Transverse colon (tissue), 4 donors: ENCODE measurements at regions not wholly inside any gene's neighbourhood (a gene's known extent, or its start where the extent isn't known, plus 50 kb on each side); places are given as distances from the start of the nearest gene placed in this dataset.

Experiments used
- DNase-seq: peaks from one replicate; pipeline ENCODE4 v3.0.0-alpha.2; 2019
- H3K27ac ChIP-seq, 4 donors: fragments of 200-600 bp; sonication (generic); 2 replicates each; pipeline ENCODE4 v1.5.1; 2016 to 2018; ENCODE audit warnings: inconsistent platforms in 4 of 4
- H3K27me3 ChIP-seq: fragments of 200-600 bp; sonication (generic); 2 replicates; pipeline ENCODE4 v1.5.1; 2017; ENCODE audit warnings: inconsistent platforms
- H3K36me3 ChIP-seq, 4 donors: fragments of 200-600 bp; sonication (generic); 2 replicates each; pipeline ENCODE4 v1.5.1; 2017 to 2019; ENCODE audit warnings: inconsistent platforms in 4 of 4
- H3K4me1 ChIP-seq, 4 donors: fragments of 200-600 bp; sonication (generic); 2 replicates each; pipeline ENCODE4 v1.5.1; 2017 to 2020; ENCODE audit warnings: inconsistent platforms in 4 of 4
- H3K4me3 ChIP-seq, 4 donors: fragments of 200-600 bp; sonication (generic); 1 replicate in 1 of 4; 2 replicates in 3 of 4; pipeline versions ENCODE4 v1.5.1 to v1.6.1; 2017 to 2019; ENCODE audit warnings: inconsistent platforms in 4 of 4
- H3K9me3 ChIP-seq, 2 donors: fragments of 200-600 bp; sonication (generic); 2 replicates each; pipeline ENCODE4 v1.5.1; 2017 to 2019; ENCODE audit warnings: inconsistent platforms in 2 of 2
- EP300 ChIP-seq: sonication (generic); formaldehyde crosslinking; IDR thresholded peaks from one replicate; pipeline ENCODE4 v1.6.1; 2017; ENCODE audit warnings: antibody characterized with exemption, low read depth
- POLR2A ChIP-seq: fragments of 450-650 bp; IDR thresholded peaks from one replicate; pipeline ENCODE4 v1.6.1; 2016; ENCODE audit warnings: antibody characterized with exemption, mild to moderate bottlenecking, moderate library complexity
- POLR2AphosphoS5 ChIP-seq, 3 donors: sonication (generic); formaldehyde crosslinking; IDR thresholded peaks; one replicate each; pipeline ENCODE4 v1.6.1; 2016; ENCODE audit warnings: antibody characterized with exemption in 3 of 3
- WGBS, 2 donors: methylation state at CpG; one replicate each; pipeline ENCODE4 v1.1.5; 2018; ENCODE audit warnings: low coverage in 1 of 2; 5-methylcytosine and 5-hydroxymethylcytosine counted together
- in situ Hi-C, 4 donors: fragments of 200-750 bp; cut with MboI; loops; one replicate each; pipeline versions ENCODE4 v1.15.0 to v1.15.1; 2017; ENCODE audit warnings: low sequenced_read_pairs in 3 of 4, low pct_ligation_motif_present in 1 of 4, low pct_unique_long_range_greater_than_20kb in 1 of 4
- intact Hi-C: fragments of 100-400 bp; cut with DNase I; formaldehyde crosslinking; loops from one replicate; pipeline ENCODE4 v1.15.1; 2023; ENCODE audit warnings: low total_unique reads
- TF ChIP-seq, protein P1 (sequence below), 5 experiments: fragments of 200-600 bp in 3 of 5; fragments of 450-650 bp in 2 of 5; sonication (generic) in 3 of 5; IDR thresholded peaks; 1 replicate in 2 of 5; 2 replicates in 3 of 5; pipeline ENCODE4 v1.5.1; 2016 to 2017; ENCODE audit warnings: antibody characterized with exemption in 5 of 5, inconsistent platforms in 3 of 5, mild to moderate bottlenecking in 2 of 5, moderate library complexity in 1 of 5

DNA sequence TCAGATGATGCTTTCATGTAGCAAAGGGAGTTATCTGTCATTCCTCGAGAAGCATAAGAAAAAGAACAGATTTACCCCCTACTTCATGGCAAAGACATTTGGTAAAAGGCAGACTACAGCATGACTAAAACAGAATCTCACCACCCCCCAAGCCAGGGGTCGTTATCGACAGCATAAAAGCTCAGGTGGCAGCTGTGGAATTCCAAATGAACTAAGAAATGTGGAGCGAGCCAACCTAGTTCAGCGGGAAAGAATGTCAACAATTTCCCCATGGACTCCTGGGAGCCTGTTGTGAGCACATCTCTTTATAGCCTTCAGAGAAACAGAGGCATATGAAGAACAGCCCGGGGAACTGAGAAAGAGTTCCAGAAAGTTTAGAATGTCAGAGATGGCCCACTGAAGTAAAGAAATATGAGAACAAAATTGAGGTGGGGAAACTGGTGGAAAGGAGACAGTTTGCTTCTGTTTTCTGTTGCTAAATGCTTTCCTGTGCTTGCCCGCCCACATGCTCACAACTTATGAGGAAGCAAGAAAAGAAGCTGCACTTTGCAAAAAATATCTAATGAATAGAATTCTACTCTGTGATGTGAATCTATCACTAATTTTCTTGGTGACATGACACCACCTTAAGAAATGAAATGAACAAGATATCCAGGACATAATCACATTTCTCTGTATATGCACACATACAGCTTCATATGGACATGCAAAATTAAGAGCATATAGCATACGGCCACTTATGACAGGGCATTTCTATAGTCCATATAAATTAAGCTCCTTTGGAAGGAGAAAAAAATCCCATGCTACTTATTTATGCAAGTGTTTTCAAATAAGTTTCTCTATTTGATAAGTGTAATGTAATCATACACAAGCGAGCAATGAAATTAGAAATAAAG, 135.3 kb upstream of the MID1 start:
- no peak for DNase-seq
- intact Hi-C loops = no loop called here
- WGBS, 2 donors = 57 to 65% methylated on average over 5 to 9 of the region's 9 CpGs

DNA sequence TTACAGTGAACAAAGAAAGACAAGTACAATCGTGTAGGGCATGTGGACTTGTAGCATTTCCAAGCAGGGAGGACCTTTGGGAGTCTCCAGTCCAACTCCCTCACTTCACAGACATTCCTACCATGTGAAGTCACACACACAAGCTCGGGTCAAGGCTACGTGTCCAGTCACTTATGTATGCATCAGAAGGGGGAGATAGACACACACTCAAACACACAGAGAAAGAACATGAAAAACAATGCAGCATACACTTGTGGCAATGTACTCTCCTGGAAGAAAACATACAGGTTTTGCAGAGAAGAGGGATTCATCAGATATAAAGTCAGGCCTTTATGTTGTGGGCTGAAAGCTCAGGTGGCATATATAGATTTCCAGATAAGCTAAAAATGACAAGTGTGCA, 136.1 kb upstream of the MID1 start:
- DNase-seq = no peak
- no peaks in the 10 kb centered on the region for H3K27me3 ChIP-seq
- WGBS, 2 donors = 19% methylated on average over 3 of the region's 3 CpGs; no CpG with 5 or more reads in 1 of the 2 donors
- intact Hi-C loops = no loop called here
- no peaks in the 10 kb centered on the region for H3K9me3 ChIP-seq
- TF ChIP-seq POLR2AphosphoS5 (IDR thresholded peaks at IDR 0.05) = no peak
- no peak for TF ChIP-seq EP300
- TF ChIP-seq, protein P1, sequence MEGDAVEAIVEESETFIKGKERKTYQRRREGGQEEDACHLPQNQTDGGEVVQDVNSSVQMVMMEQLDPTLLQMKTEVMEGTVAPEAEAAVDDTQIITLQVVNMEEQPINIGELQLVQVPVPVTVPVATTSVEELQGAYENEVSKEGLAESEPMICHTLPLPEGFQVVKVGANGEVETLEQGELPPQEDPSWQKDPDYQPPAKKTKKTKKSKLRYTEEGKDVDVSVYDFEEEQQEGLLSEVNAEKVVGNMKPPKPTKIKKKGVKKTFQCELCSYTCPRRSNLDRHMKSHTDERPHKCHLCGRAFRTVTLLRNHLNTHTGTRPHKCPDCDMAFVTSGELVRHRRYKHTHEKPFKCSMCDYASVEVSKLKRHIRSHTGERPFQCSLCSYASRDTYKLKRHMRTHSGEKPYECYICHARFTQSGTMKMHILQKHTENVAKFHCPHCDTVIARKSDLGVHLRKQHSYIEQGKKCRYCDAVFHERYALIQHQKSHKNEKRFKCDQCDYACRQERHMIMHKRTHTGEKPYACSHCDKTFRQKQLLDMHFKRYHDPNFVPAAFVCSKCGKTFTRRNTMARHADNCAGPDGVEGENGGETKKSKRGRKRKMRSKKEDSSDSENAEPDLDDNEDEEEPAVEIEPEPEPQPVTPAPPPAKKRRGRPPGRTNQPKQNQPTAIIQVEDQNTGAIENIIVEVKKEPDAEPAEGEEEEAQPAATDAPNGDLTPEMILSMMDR (IDR thresholded peaks at IDR 0.05) = no peak
- no peak for TF ChIP-seq POLR2A
- no peak overlapping the region for H3K27ac ChIP-seq
- in situ Hi-C loops = no loop called here
- H3K4me3 ChIP-seq = no peak overlapping the region
- H3K4me1 ChIP-seq = no peaks in the 10 kb centered on the region
- H3K36me3 ChIP-seq = no peaks in the 10 kb centered on the region

More for the DNA sequence above, 135.3 kb upstream of the MID1 start:
- no peaks in the 10 kb centered on the region for H3K27me3 ChIP-seq
- in situ Hi-C loops = no loop called here
- no peaks in the 10 kb centered on the region for H3K36me3 ChIP-seq
- H3K27ac ChIP-seq = peak overlapping the region in 3 of 4 donors; percentile 29 to 58 (median 40)
- no peaks in the 10 kb centered on the region for H3K9me3 ChIP-seq
- TF ChIP-seq POLR2AphosphoS5 (IDR thresholded peaks at IDR 0.05) (no peak), EP300 (no peak), POLR2A (no peak)
- TF ChIP-seq, protein P1 (IDR thresholded peaks at IDR 0.05) = no peak
- H3K4me1 ChIP-seq = no peaks in the 10 kb centered on the region
- no peak overlapping the region for H3K4me3 ChIP-seq

DNA sequence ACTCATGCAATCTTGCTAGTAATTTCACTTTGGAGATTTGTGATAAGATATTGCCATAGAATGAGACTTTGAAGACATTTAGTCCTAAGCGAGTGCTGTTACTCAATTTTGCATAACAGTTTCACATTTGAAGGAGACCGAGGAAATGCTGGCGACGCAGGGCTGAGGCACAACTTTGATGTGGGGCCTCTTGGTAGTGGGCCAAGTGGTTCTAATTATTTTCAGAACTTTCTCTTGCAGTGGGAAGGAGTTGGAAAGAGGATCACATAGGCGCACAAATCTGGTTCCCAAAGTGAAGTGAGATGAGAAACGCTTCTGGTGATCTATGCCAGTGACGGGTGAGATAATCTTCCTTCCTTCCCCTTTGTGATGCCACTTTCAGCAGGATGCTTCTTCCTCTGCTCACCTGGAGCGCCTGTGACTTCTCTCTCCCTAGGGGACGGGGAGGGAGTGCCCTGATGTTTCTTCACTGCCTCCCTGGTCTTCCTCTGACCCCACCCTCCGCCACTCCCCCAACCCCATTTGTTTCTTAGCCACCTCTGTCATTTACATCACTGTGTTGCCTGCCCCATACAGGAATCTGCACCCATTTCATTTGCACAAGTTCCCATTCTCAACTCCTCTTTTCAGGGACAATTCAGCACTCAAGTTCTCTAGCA, 138.9 kb upstream of the MID1 start:
- intact Hi-C loops (no loop called here), in situ Hi-C loops (no loop called here)
- no peaks in the 10 kb centered on the region for H3K36me3 ChIP-seq
- TF ChIP-seq POLR2AphosphoS5 (IDR thresholded peaks at IDR 0.05) (no peak), POLR2A (no peak), EP300 (no peak)
- TF ChIP-seq, protein P1 (IDR thresholded peaks at IDR 0.05) = no peak
- no peaks in the 10 kb centered on the region for H3K9me3 ChIP-seq
- H3K4me1 ChIP-seq = no peaks in the 10 kb centered on the region
- no peaks in the 10 kb centered on the region for H3K27me3 ChIP-seq
- no peak overlapping the region for H3K4me3 ChIP-seq
- 66 to 90% methylated on average over 4 to 10 of the region's 10 CpGs for WGBS, 2 donors
- DNase-seq = no peak
- no peak overlapping the region for H3K27ac ChIP-seq

DNA sequence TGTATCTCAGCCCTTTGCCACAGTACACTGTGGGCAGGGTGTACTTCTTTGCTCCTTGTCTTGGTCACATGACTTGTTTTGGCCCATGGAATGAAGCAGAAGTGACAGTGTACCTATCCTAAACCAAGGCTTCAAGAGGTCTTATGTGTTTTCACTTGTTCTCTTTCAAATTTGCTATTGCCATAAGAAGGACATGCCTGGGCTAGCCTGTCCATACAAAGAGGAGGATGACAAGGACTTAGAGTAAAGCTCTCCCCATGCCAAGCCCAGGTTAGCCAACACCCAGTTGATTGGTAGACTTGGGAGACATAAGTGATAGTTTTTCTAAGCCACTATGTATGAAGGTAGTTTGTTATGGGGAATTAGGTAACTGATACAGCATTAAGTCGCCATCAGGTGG, 141.1 kb upstream of the MID1 start:
- no peak overlapping the region for H3K4me3 ChIP-seq
- 70 to 83% methylated on average over 1 of the region's 1 CpG for WGBS, 2 donors
- DNase-seq = no peak
- no peaks in the 10 kb centered on the region for H3K27me3 ChIP-seq
- no peaks in the 10 kb centered on the region for H3K4me1 ChIP-seq
- no peaks in the 10 kb centered on the region for H3K36me3 ChIP-seq
- intact Hi-C loops = no loop called here
- in situ Hi-C loops = no loop called here
- no peaks in the 10 kb centered on the region for H3K9me3 ChIP-seq
- no peak for TF ChIP-seq POLR2A
- TF ChIP-seq EP300 = no peak
- TF ChIP-seq, protein P1 (IDR thresholded peaks at IDR 0.05) = no peak
- no peak for TF ChIP-seq POLR2AphosphoS5 (IDR thresholded peaks at IDR 0.05)
- H3K27ac ChIP-seq = no peak overlapping the region
